ENCODE measurements at regions not wholly inside any gene's neighbourhood (a gene's known extent, or its start where the extent isn't known, plus 50 kb on each side); places are given as distances from the start of the nearest gene placed in this dataset.

GRCh38 chr1:82893712-82894470 is 1093.2 kb downstream of the ADGRL2 start:
- DNase-seq = no peak

- DNase-seq = no peak
These were observed 1079.8 kb downstream of the ADGRL2 start for GRCh38 chr1:82880506-82880905.

GRCh38 chr1:82879701-82880305 is 1079.1 kb downstream of the ADGRL2 start:
- DNase-seq = peak; percentile 53

- no peak for DNase-seq
These were observed 1074.4 kb downstream of the ADGRL2 start for GRCh38 chr1:82875170-82875569.

GRCh38 chr1:82874041-82874440 is 1073.3 kb downstream of the ADGRL2 start:
- no peak for DNase-seq

GRCh38 chr1:82870332-82870731 is 1069.6 kb downstream of the ADGRL2 start:
- no peak for DNase-seq

GRCh38 chr1:82867781-82868180 is 1067.0 kb downstream of the ADGRL2 start:
- no peak for DNase-seq

GRCh38 chr1:82861749-82862148 is 1061.0 kb downstream of the ADGRL2 start:
- no peak for DNase-seq

- DNase-seq = peak; percentile 48
These were observed 1057.3 kb downstream of the ADGRL2 start for GRCh38 chr1:82858031-82858430.

- DNase-seq = no peak
These were observed 1048.7 kb downstream of the ADGRL2 start for GRCh38 chr1:82849460-82849859.

GRCh38 chr1:82848043-82848442 is 1047.3 kb downstream of the ADGRL2 start:
- no peak for DNase-seq

- no peak for DNase-seq
These were observed 1045.1 kb downstream of the ADGRL2 start for GRCh38 chr1:82845866-82846265.

GRCh38 chr1:82844911-82845827 is 1044.4 kb downstream of the ADGRL2 start:
- no peak for DNase-seq

- DNase-seq = no peak
These were observed 1043.7 kb downstream of the ADGRL2 start for GRCh38 chr1:82844447-82844846.

- DNase-seq = no peak
These were observed 1043.1 kb downstream of the ADGRL2 start for GRCh38 chr1:82843876-82844275.

- no peak for DNase-seq
These were observed 1039.5 kb downstream of the ADGRL2 start for GRCh38 chr1:82840192-82840591.

GRCh38 chr1:82837766-82838465 is 1037.2 kb downstream of the ADGRL2 start:
- DNase-seq = no peak

- DNase-seq = no peak
These were observed 1036.4 kb downstream of the ADGRL2 start for GRCh38 chr1:82836973-82837680.

- DNase-seq = no peak
These were observed 1035.7 kb downstream of the ADGRL2 start for GRCh38 chr1:82836213-82836972.

GRCh38 chr1:82830690-82831380 is 1030.1 kb downstream of the ADGRL2 start:
- DNase-seq = no peak

All from renal pelvis (tissue), 1 donor.